GM19463 (cell line): ENCODE measurements at regions not wholly inside any gene's neighbourhood (a gene's known extent, or its start where the extent isn't known, plus 50 kb on each side); places are given as distances from the start of the nearest gene placed in this dataset.

Experiments
- ATAC-seq: cut with Tn5 transposase; IDR thresholded peaks from one replicate; pipeline ENCODE4 v1.9.1; 2021; ENCODE audit warnings: mild to moderate bottlenecking, moderate library complexity; ENCODE audit not compliant: unreplicated experiment

DNA sequence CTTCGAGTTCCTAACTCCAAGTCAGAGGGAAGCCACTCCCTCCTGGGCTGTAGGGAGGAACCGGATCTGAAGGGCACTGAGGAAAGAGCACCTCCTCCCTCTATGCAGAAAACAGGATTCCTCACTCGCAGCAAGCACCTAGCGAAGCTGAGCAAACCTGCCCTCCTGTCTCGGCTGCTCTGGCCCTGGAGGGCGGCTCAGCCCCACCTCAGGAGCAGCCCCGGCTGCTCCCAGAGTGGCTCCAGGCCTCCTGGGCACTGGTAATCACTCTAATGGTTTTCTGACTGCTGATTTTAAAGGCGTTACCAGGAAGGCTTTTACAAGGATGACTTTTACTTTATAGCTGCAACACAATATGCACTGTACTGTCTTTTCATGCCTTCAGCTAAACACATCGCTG is 312.5 kb downstream of the TEX29 start:
- ATAC-seq = no peak

DNA sequence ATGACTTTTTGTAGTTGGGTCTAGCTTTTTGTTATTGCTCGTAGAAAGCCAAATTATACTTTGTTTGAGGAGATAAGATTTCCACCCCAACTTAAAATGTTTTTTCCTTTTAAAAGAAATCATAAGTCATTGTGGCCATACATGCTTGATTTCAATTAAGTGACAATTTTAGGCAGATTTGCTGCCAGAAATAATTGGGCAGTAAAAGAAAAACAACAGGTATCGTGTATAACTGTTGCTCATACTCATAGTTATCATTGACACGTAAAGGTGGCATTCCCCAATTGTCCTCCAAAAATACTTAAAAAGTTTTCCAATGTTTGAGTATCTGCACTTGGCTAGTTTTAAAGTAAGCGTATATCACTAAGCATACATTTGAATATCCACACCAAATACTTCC is 313.0 kb downstream of the TEX29 start:
- ATAC-seq = no peak

GRCh38 chr13:111634410-111634809 is 314.0 kb downstream of the TEX29 start:
- no peak for ATAC-seq

DNA sequence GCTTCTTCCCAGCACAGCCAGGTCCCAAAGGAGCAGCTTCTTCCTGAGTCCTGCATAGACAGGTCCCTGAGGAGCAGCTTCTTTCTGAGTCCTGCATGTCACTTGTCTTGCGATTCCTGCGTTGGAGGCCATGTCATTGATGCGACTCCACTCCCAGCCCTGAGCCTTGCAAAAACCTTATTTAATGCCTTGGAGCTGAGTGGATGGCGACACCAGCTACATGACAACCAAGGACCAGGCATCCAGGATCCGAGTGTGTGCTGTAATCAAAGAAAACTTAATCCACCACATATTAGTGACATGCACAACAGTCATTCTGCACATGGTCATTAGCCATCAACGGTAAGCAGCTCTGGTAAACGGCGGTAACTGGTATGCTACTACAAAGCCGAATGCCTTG is 315.8 kb downstream of the TEX29 start:
- ATAC-seq = no peak

DNA sequence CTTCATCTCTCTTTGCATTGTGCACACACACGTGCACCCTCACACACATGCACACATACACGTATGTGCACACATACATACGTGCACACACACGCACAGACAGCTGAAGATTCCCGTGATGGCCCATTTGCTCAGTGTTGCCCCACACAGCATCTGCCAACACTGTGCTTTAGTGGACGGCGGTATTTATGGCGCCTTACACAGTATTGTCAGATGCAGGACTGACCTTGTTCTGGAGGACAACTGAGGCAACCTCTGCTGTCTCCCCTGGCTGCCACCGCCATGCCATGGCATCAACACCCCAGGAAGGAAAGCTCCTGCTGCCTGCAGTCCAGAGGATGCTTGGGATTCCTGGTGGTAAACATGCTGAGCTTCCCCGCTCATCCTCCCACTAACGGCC is 316.4 kb downstream of the TEX29 start:
- no peak for ATAC-seq

DNA sequence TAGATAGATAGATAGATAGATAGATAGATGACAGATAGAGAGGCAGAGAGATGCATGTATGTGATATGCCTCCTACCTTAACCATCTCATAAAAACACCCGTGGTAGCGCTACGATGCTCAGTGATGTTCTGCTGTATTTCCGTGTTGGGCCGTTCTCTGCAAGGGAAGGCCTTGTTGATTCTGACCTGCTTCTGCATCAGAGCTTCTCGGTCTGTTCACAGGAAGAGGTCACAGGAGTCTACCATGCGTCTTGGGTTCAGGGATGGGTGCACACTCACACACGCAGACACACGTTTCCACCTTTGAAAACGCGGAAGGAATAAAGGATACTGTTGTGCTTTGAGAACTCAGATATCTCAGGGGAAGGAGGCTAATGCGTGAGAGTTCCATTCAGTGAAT is 316.9 kb downstream of the TEX29 start:
- no peak for ATAC-seq

GRCh38 chr13:111638233-111638632 is 317.8 kb downstream of the TEX29 start:
- ATAC-seq = no peak

DNA sequence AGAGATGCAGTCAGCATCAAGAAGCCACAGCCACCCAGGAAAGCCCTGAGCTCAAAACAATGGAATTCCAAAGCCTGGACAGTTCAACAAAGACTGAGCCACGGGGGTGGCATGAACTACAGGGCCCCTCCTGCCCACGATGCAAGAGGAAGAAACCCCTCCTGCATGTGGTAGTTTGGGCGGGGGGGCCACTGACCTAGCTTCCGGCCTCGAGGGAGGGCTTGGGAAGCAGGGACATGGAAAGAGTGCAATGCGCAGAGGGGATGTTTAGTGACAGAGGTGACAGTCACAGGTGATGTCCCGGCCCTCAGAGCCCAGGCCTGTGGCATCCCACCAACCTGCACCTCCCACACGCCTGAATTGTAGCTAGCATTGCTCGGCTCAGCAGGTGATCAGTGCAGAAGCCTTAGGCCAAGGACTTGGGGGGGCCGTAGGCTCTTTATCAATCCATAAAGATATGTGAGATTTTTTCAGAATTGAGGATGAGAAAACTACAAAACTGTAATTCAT is 318.8 kb downstream of the TEX29 start:
- ATAC-seq = no peak

GRCh38 chr13:111640006-111640405 is 319.6 kb downstream of the TEX29 start:
- no peak for ATAC-seq

GRCh38 chr13:111640476-111640875 is 320.0 kb downstream of the TEX29 start:
- ATAC-seq = no peak

DNA sequence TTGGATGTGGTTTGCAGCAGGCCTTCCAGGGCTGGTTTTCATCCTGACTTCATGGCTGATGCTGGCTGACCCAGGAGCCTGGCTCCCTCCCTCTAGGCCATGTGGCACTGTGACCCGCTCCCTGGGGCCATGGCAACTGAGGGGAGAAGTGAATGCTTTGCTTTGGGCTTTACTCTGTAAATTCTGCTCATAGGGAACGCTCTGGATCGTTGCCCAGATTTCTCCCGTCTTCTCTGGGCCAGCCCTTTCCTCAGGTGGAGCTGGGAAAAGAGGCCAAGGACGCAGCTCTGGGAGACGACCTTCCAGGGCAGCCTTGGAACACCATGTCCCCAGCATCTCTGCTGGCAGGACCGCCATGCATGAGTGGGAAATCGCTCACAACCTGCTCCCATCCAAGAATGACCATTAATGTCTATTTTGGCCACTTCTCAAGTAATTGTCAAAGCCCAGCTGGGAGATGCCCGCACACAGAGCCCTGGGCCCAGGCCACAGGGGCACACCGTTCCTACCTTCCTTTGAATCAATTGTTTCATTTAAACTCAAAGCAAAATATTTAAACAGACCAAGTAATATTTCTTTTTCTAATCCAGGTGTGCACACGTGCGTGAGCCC is 321.8 kb downstream of the TEX29 start:
- ATAC-seq = no peak

DNA sequence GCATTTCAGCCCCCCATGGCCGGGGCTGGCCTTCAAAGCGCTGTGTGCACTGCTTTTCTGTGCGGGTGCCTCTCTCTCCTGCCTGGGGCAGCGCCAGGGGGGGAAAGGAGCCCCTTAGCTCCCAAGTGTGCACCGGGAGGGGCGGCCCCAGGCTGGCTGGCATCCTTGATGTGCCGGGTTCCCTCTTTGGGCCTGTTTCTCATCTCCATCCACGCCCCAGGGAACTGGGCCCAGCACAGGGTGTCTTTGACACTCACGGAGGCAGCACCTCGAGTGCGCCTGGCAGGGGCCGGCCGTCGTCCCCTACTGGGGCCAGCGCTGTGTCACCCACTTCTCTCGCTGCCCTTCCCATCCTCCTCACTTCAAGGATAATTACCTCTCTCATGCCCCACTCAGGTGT is 324.3 kb downstream of the TEX29 start:
- ATAC-seq = no peak

GRCh38 chr13:111645198-111645597 is 324.8 kb downstream of the TEX29 start:
- no peak for ATAC-seq

GRCh38 chr13:111645598-111646455 is 325.4 kb downstream of the TEX29 start:
- ATAC-seq = no peak

DNA sequence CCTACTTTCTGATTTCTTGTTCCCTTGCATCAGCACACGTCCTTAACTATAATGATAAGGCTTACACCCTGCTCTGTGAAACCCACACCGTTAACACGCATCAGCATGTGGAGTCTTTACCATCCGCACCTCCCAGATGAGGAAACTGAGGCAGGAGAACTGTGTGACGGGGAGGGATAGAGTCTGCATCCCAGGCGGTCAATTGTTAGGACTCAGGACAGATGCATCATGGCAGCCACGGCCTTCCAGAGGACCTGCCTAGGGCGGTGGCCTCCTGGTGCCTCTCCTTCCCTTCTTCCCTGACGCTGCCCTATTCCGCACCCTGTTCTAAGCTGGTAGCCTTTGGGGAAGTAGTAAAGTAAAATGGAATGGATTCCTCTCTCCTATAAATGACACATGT is 326.0 kb downstream of the TEX29 start:
- ATAC-seq = no peak

DNA sequence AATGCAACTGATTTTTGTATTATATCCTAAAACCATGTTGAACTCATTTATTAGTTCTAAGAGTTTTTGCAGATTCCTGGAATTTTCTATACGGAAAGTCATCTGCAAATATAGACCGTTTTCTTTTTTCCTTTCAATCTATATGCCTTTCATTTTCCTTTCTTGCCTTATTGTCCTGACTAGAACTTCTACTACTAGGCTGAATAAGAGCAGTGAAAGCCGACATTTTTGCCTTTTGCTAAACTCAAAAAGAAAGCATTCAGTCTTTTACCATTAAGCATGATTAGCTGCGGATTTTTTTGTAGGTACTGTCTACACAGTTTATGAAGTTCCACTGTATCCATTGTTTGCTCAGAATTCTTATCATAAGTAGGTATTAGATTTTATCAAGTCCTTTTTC is 328.4 kb downstream of the TEX29 start:
- no peak for ATAC-seq

DNA sequence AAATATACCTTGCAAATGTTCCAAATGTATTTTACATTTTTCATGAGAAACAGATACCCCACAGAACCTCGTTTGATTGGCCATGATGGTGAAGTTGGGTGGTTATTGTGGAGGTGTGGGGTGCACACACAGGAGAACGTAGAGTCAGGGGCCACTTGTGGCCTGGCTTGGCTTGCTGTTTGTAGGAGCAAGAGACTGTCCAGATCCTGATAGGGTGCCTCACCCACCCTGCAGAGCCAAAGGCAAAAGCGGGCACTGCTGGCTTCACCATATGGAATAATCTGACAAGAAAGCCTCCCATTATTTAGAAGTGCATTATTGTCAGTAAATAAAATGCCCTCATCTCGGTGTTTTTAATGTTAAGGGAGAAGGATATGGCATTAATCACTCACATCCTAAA is 330.2 kb downstream of the TEX29 start:
- ATAC-seq = no peak

DNA sequence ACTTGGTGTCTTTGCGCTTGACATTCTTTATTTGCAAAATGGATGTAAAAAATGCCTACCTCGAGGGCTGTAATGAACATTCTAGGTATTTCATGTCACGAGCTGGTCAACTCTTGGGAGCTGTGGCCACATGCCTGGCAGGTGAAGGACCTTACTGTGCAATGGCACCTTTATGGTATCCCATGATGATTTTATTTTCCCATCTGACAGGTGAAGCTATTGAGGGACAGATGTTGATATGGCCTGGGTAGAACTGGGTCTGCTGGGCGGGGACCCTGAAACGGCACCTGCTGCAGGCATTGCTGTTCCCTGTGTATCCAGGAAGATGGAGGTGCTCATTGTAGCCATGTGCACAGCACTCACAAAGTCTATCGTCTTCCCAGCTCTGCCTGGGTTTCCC is 332.2 kb downstream of the TEX29 start:
- no peak for ATAC-seq

GRCh38 chr13:111654531-111654930 is 334.1 kb downstream of the TEX29 start:
- ATAC-seq = no peak

- ATAC-seq = no peak
Observed at GRCh38 chr13:111656439-111656838, 336.0 kb downstream of the TEX29 start.

DNA sequence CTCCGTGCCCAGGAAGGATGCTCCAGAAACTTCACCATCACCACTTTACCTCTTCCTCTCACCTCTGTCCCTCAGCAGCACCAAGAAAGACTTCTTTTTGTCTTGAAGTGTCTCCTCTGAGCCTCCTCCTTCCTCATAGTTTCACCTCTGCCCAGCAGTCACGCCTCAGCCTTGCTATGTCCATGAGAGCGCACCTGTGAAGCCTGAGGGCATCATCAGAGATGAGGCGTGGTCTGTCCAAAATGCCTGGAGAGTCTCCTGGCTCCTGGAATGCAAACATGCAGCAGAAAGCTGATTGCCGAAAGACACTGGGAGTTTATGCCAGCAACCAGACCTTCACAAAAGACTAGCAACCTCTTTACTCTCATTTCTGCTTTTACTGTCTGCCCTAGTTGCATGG is 336.6 kb downstream of the TEX29 start:
- ATAC-seq = no peak
